MM.1S (cell line): ENCODE measurements at regions not wholly inside any gene's neighbourhood (a gene's known extent, or its start where the extent isn't known, plus 50 kb on each side); places are given as distances from the start of the nearest gene placed in this dataset.

Source experiments
- DNase-seq: peaks from one replicate; pipeline ENCODE4 v3.0.0-alpha.2; 2015
- H2AFZ ChIP-seq: fragments of 300-600 bp; sonication (generic); 2 replicates; pipeline ENCODE4 v1.6.0; 2016; ENCODE audit warnings: antibody characterized with exemption, low read length
- H3F3A ChIP-seq: fragments of 300-600 bp; sonication (generic); 2 replicates; pipeline ENCODE4 v1.6.1; 2016; ENCODE audit warnings: mild to moderate bottlenecking, antibody characterized with exemption, low read length, moderate library complexity, mixed read lengths; ENCODE audit not compliant: insufficient read depth
- H3K27ac ChIP-seq: fragments of 300-600 bp; sonication (generic); 2 replicates; pipeline ENCODE4 v1.5.1; 2016; ENCODE audit warnings: mild to moderate bottlenecking, low read length
- H3K27me3 ChIP-seq: fragments of 300-600 bp; sonication (generic); replicated peaks from 2 replicates; pipeline ENCODE4 v1.6.0; 2016; ENCODE audit warnings: low read length; ENCODE audit not compliant: insufficient read depth
- H3K36me3 ChIP-seq: fragments of 300-600 bp; sonication (generic); replicated peaks from 2 replicates; pipeline ENCODE4 v1.6.1; 2016; ENCODE audit warnings: mild to moderate bottlenecking, low read length, mixed read lengths; ENCODE audit not compliant: insufficient read depth
- H3K4me1 ChIP-seq: fragments of 300-600 bp; sonication (generic); 2 replicates; pipeline ENCODE4 v1.6.1; 2016; ENCODE audit warnings: low read length, mixed read lengths
- H3K4me2 ChIP-seq: fragments of 300-600 bp; sonication (generic); 2 replicates; pipeline ENCODE4 v1.6.0; 2016; ENCODE audit warnings: low read depth, low read length
- H3K4me3 ChIP-seq: fragments of 300-600 bp; sonication (generic); 2 replicates; pipeline ENCODE4 v1.5.1; 2016; ENCODE audit warnings: low read length, mixed read lengths
- H3K79me2 ChIP-seq: fragments of 300-600 bp; sonication (generic); 2 replicates; pipeline ENCODE4 v1.6.1; 2016; ENCODE audit warnings: mixed run types, low read length, mixed read lengths
- H3K9ac ChIP-seq: fragments of 300-600 bp; sonication (generic); 2 replicates; pipeline ENCODE4 v1.6.1; 2016; ENCODE audit warnings: low read length, mixed read lengths
- H3K9me2 ChIP-seq: fragments of 300-600 bp; sonication (generic); replicated peaks from 2 replicates; pipeline ENCODE4 v1.6.1; 2016; ENCODE audit warnings: mild to moderate bottlenecking, low read length, mixed read lengths; ENCODE audit not compliant: insufficient read depth
- H3K9me3 ChIP-seq: fragments of 300-600 bp; sonication (generic); replicated peaks from 2 replicates; pipeline ENCODE4 v1.6.1; 2016; ENCODE audit warnings: mild to moderate bottlenecking, low read length, mixed read lengths; ENCODE audit not compliant: insufficient read depth
- H4K20me1 ChIP-seq: fragments of 300-600 bp; sonication (generic); 2 replicates; pipeline ENCODE4 v1.6.1; 2016; ENCODE audit warnings: mild to moderate bottlenecking, low read length, moderate library complexity, mixed read lengths; ENCODE audit not compliant: insufficient read depth
- EZH2 ChIP-seq: fragments of 300-600 bp; sonication (generic); optimal IDR thresholded peaks from 2 replicates; pipeline ENCODE3; 2017; ENCODE audit warnings: low read depth, mild to moderate bottlenecking, antibody characterized with exemption, low read length, mixed read lengths
- EZH2phosphoT487 ChIP-seq: fragments of 300-600 bp; sonication (generic); IDR thresholded peaks from 2 replicates; pipeline ENCODE4 v1.6.1; 2018; ENCODE audit warnings: antibody characterized with exemption, low read length
- TF ChIP-seq, protein P1 (sequence below): fragments of 300-600 bp; sonication (generic); IDR thresholded peaks from 2 replicates; pipeline ENCODE4 v1.5.1; 2016; ENCODE audit warnings: antibody characterized with exemption, low read length, mixed read lengths

DNA sequence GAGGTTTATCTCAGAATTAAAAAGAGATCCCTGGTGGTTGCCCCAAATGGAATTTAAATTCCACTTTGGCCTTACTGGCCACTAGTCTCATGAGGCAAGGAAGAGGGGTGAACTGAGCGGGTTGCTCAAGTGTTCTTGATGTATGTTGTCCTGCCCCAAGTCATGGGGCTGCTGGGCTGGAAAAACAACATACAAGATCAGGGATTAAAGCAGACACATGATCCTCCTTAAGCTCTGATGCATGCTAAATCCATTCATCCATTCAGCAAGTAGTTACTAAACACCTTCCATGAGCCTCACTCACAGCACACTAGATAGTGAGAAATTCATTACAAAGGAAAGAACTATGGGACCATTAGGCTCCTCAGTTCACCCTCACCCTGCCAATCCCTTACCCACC is 196.3 kb downstream of the MREG start:
- no peak overlapping the region for H3K4me2 ChIP-seq
- no peaks in the 10 kb centered on the region for H3K27me3 ChIP-seq
- H3F3A ChIP-seq: no peaks in the 10 kb centered on the region
- peaks cover 9% of the 10 kb centered on the region for H3K4me1 ChIP-seq
- H2AFZ ChIP-seq: no peak overlapping the region
- H3K9me3 ChIP-seq: no peaks in the 10 kb centered on the region
- no peak for DNase-seq
- no peak overlapping the region for H3K9ac ChIP-seq
- H4K20me1 ChIP-seq: no peaks in the 10 kb centered on the region
- H3K27ac ChIP-seq: no peak overlapping the region
- no peak overlapping the region for H3K4me3 ChIP-seq
- H3K36me3 ChIP-seq: no peaks in the 10 kb centered on the region
- TF ChIP-seq EZH2phosphoT487 (no peak), EZH2 (no peak)
- TF ChIP-seq, protein P1, sequence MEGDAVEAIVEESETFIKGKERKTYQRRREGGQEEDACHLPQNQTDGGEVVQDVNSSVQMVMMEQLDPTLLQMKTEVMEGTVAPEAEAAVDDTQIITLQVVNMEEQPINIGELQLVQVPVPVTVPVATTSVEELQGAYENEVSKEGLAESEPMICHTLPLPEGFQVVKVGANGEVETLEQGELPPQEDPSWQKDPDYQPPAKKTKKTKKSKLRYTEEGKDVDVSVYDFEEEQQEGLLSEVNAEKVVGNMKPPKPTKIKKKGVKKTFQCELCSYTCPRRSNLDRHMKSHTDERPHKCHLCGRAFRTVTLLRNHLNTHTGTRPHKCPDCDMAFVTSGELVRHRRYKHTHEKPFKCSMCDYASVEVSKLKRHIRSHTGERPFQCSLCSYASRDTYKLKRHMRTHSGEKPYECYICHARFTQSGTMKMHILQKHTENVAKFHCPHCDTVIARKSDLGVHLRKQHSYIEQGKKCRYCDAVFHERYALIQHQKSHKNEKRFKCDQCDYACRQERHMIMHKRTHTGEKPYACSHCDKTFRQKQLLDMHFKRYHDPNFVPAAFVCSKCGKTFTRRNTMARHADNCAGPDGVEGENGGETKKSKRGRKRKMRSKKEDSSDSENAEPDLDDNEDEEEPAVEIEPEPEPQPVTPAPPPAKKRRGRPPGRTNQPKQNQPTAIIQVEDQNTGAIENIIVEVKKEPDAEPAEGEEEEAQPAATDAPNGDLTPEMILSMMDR: no peak
- H3K79me2 ChIP-seq: no peaks in the 10 kb centered on the region
- no peaks in the 10 kb centered on the region for H3K9me2 ChIP-seq

- H3K9ac ChIP-seq: no peak overlapping the region
These were observed 196.9 kb downstream of the MREG start for GRCh38 chr2:215816424-215816823.

GRCh38 chr2:215815960-215816359 is 197.4 kb downstream of the MREG start:
- H2AFZ ChIP-seq: no peak overlapping the region
- TF ChIP-seq, protein P1: no peak
- TF ChIP-seq EZH2 (no peak), EZH2phosphoT487 (no peak)
- DNase-seq: no peak

More at GRCh38 chr2:215816424-215816823, 196.9 kb downstream of the MREG start:
- TF ChIP-seq EZH2 (no peak), EZH2phosphoT487 (no peak)
- TF ChIP-seq, protein P1: no peak
- peaks cover 14% of the 10 kb centered on the region for H3K4me1 ChIP-seq
- no peak for DNase-seq
- H3K36me3 ChIP-seq: no peaks in the 10 kb centered on the region
- H3K9me2 ChIP-seq: no peaks in the 10 kb centered on the region
- no peak overlapping the region for H3K4me2 ChIP-seq
- no peak overlapping the region for H3K4me3 ChIP-seq
- no peaks in the 10 kb centered on the region for H3K79me2 ChIP-seq
- H3F3A ChIP-seq: peaks cover 5% of the 10 kb centered on the region; the same call in 1 of the 2 replicates
- no peaks in the 10 kb centered on the region for H4K20me1 ChIP-seq
- no peak overlapping the region for H2AFZ ChIP-seq
- no peak overlapping the region for H3K27ac ChIP-seq
- H3K9me3 ChIP-seq: no peaks in the 10 kb centered on the region
- no peaks in the 10 kb centered on the region for H3K27me3 ChIP-seq

More at GRCh38 chr2:215815960-215816359, 197.4 kb downstream of the MREG start:
- Histone ChIP-seq H3F3A (peaks cover 9% of the 10 kb centered on the region; the same call in 1 of the 2 replicates), H3K4me1 (peaks cover 19% of the 10 kb centered on the region), H3K36me3 (no peaks in the 10 kb centered on the region), H3K27me3 (no peaks in the 10 kb centered on the region), H4K20me1 (no peaks in the 10 kb centered on the region), H3K79me2 (no peaks in the 10 kb centered on the region), H3K27ac (no peak overlapping the region), H3K4me3 (no peak overlapping the region), H3K9me3 (no peaks in the 10 kb centered on the region), H3K9me2 (no peaks in the 10 kb centered on the region), H3K9ac (no peak overlapping the region), H3K4me2 (no peak overlapping the region)
